ENCODE measurements at regions not wholly inside any gene's neighbourhood (a gene's known extent, or its start where the extent isn't known, plus 50 kb on each side); places are given as distances from the start of the nearest gene placed in this dataset.

DNA sequence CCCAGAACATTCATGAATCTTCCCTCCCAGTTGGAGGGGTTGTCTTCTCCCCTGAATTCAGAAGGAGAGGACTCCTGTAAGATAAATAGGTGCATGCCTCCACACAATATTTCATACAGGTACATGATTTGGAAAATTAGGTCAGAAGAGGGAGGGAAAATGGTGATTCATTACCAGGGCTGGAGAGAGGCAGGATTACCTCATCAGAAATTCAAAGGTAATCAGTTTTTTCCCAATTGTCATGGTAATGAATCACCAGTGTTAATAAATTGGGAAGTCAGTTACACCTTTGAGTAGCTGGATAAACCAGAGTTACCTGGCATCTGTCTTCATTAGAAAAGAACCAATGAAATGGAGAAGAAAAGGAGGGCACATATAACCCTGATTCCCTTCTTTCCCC lies 128.5 kb downstream of the EN1 start:
- no peaks in the 10 kb centered on the region for H3K4me1 ChIP-seq (ENCODE audit: insufficient read depth, low read length, poor library complexity, severe bottlenecking)
- no peak for TF ChIP-seq EZH2phosphoT487 (IDR thresholded peaks at IDR 0.05; ENCODE audit: borderline replicate concordance)
- TF ChIP-seq, protein P1, sequence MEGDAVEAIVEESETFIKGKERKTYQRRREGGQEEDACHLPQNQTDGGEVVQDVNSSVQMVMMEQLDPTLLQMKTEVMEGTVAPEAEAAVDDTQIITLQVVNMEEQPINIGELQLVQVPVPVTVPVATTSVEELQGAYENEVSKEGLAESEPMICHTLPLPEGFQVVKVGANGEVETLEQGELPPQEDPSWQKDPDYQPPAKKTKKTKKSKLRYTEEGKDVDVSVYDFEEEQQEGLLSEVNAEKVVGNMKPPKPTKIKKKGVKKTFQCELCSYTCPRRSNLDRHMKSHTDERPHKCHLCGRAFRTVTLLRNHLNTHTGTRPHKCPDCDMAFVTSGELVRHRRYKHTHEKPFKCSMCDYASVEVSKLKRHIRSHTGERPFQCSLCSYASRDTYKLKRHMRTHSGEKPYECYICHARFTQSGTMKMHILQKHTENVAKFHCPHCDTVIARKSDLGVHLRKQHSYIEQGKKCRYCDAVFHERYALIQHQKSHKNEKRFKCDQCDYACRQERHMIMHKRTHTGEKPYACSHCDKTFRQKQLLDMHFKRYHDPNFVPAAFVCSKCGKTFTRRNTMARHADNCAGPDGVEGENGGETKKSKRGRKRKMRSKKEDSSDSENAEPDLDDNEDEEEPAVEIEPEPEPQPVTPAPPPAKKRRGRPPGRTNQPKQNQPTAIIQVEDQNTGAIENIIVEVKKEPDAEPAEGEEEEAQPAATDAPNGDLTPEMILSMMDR (conservative IDR thresholded peaks at IDR 0.05; ENCODE audit: low read length) = no peak
- H3K27me3 ChIP-seq (ENCODE audit: insufficient read depth, low read length, poor library complexity, severe bottlenecking) = no peaks in the 10 kb centered on the region

DNA sequence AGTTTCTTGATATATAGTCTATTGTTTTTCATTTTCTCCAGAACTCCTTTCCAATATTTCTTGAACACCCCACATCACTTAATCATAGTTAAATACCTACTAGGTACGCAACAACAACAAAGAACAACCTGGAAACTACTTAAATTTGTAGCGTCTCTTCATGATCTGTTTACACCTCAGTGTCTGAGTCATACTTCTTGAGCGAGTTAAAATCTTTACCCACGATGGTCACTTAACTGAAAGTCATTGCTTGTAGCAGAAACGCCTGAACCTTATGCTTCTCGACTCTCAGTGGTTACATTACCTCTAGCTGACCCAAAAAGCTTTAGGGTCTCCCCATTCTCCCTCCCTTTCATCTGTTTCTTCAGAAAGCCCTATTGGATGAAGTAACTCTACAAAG lies 131.3 kb downstream of the EN1 start:
- no peaks in the 10 kb centered on the region for H3K79me2 ChIP-seq (ENCODE audit: insufficient read depth, low read length)
- no peak for TF ChIP-seq EZH2phosphoT487 (IDR thresholded peaks at IDR 0.05; ENCODE audit: borderline replicate concordance)
- TF ChIP-seq, protein P1 (conservative IDR thresholded peaks at IDR 0.05; ENCODE audit: low read length) = no peak

More for the DNA sequence above, 128.5 kb downstream of the EN1 start:
- no peak overlapping the region for H3K9ac ChIP-seq (ENCODE audit: low read depth, low read length, poor library complexity, severe bottlenecking)
- H3F3A ChIP-seq (ENCODE audit: low read depth) = no peaks in the 10 kb centered on the region
- no peaks in the 10 kb centered on the region for H3K36me3 ChIP-seq (ENCODE audit: insufficient read depth, low read length)
- H3K4me3 ChIP-seq (ENCODE audit: low read length, poor library complexity, severe bottlenecking) = no peak overlapping the region
- no peaks in the 10 kb centered on the region for H3K79me2 ChIP-seq (ENCODE audit: insufficient read depth, low read length)
- H4K20me1 ChIP-seq (ENCODE audit: insufficient read depth, low read length, poor library complexity, severe bottlenecking) = no peaks in the 10 kb centered on the region
- no peaks in the 10 kb centered on the region for H3K9me2 ChIP-seq (replicated peaks; ENCODE audit: low read depth, low read length)
- H3K9me3 ChIP-seq (ENCODE audit: insufficient read depth, low read depth, low read length) = no peaks in the 10 kb centered on the region
- H3K4me2 ChIP-seq (ENCODE audit: low read depth, low read length, poor library complexity, severe bottlenecking) = no peak overlapping the region
- H2AFZ ChIP-seq (ENCODE audit: low read length) = no peak overlapping the region

DNA sequence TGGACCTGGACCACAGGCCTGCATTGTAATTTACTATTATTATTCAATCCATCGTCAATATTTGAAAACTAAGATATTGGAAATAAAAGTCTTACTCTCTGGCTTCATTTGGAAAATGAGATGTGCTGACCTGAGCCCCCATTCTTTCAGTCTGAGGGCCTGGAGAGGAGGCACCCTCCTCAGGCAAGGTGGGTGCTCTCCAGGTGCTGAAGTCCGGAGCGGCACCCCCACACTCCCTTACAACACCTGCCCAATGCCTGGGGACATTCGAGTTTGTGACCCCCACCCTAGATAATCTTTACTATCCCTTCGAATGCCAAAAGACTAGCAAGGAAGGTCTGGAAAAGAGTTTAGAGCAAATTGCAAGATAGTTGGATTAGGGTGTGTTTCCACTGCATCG lies 133.3 kb downstream of the EN1 start:
- H3K4me2 ChIP-seq (ENCODE audit: low read depth, low read length, poor library complexity, severe bottlenecking) = no peak overlapping the region
- H3F3A ChIP-seq (ENCODE audit: low read depth) = no peaks in the 10 kb centered on the region
- H3K9me2 ChIP-seq (replicated peaks; ENCODE audit: low read depth, low read length) = no peaks in the 10 kb centered on the region

More for the DNA sequence above, 131.3 kb downstream of the EN1 start:
- Histone ChIP-seq H3K27me3 (ENCODE audit: insufficient read depth, low read length, poor library complexity, severe bottlenecking) (no peaks in the 10 kb centered on the region), H3K9me3 (ENCODE audit: insufficient read depth, low read depth, low read length) (no peaks in the 10 kb centered on the region), H3K36me3 (ENCODE audit: insufficient read depth, low read length) (no peaks in the 10 kb centered on the region), H2AFZ (ENCODE audit: low read length) (no peak overlapping the region), H4K20me1 (ENCODE audit: insufficient read depth, low read length, poor library complexity, severe bottlenecking) (no peaks in the 10 kb centered on the region), H3K4me2 (ENCODE audit: low read depth, low read length, poor library complexity, severe bottlenecking) (no peak overlapping the region), H3K9me2 (replicated peaks; ENCODE audit: low read depth, low read length) (no peaks in the 10 kb centered on the region), H3K9ac (ENCODE audit: low read depth, low read length, poor library complexity, severe bottlenecking) (no peak overlapping the region), H3K4me3 (ENCODE audit: low read length, poor library complexity, severe bottlenecking) (no peak overlapping the region), H3F3A (ENCODE audit: low read depth) (no peaks in the 10 kb centered on the region), H3K4me1 (ENCODE audit: insufficient read depth, low read length, poor library complexity, severe bottlenecking) (no peaks in the 10 kb centered on the region)

More for the DNA sequence above, 133.3 kb downstream of the EN1 start:
- Histone ChIP-seq H3K9me3 (ENCODE audit: insufficient read depth, low read depth, low read length) (no peaks in the 10 kb centered on the region), H2AFZ (ENCODE audit: low read length) (no peak overlapping the region), H3K4me3 (ENCODE audit: low read length, poor library complexity, severe bottlenecking) (no peak overlapping the region), H3K4me1 (ENCODE audit: insufficient read depth, low read length, poor library complexity, severe bottlenecking) (no peaks in the 10 kb centered on the region), H3K9ac (ENCODE audit: low read depth, low read length, poor library complexity, severe bottlenecking) (no peak overlapping the region), H3K79me2 (ENCODE audit: insufficient read depth, low read length) (no peaks in the 10 kb centered on the region), H3K27me3 (ENCODE audit: insufficient read depth, low read length, poor library complexity, severe bottlenecking) (no peaks in the 10 kb centered on the region), H3K36me3 (ENCODE audit: insufficient read depth, low read length) (no peaks in the 10 kb centered on the region), H4K20me1 (ENCODE audit: insufficient read depth, low read length, poor library complexity, severe bottlenecking) (no peaks in the 10 kb centered on the region)
- TF ChIP-seq, protein P1 (conservative IDR thresholded peaks at IDR 0.05; ENCODE audit: low read length) = no peak
- no peak for TF ChIP-seq EZH2phosphoT487 (IDR thresholded peaks at IDR 0.05; ENCODE audit: borderline replicate concordance)
